IPS-NIHi7 (cell line): ENCODE measurements at regions not wholly inside any gene's neighbourhood (a gene's known extent, or its start where the extent isn't known, plus 50 kb on each side); places are given as distances from the start of the nearest gene placed in this dataset.

Source experiments
- DNase-seq: peaks from one replicate; pipeline ENCODE4 v3.0.0; 2012; ENCODE audit warnings: mixed read lengths; ENCODE audit errors: extremely low spot score

DNA sequence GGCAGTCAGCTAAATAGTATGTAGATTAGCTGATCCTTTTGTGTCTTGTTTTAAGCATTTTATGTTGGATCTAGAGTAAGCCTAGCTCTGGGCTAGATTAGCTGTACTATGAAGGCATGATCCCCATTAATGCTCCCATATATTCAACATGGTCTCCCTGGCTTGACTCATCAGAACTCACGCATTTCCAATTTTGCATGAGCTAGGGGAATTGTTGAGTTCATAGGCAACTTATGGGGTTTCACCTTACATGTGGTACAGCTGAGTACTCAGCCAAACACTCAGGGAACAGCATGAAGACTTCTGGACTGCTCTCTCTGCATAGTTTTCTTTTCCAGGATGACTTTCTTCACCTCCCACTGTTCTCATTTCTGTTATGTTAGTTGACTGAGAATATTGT, 248.2 kb downstream of the TMX3 start:
- no peak for DNase-seq

DNA sequence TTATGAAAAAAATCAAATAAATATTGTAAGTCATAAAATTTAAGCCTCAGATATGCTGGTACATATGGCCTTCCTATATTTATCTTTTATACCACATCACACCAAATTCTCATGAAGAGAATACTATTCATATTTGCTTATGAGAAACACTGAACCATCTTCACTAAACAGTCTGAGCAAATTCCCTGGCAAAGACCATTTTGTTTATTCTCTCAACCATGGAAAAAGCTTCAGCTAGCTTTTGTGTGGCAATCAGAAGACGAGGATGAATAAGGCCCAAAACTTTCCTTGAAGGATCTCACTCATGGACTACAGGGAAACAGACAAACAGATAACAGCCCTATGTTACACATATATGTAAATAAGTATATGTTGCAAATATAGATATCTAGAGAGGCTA, 252.1 kb downstream of the TMX3 start:
- no peak for DNase-seq

DNA sequence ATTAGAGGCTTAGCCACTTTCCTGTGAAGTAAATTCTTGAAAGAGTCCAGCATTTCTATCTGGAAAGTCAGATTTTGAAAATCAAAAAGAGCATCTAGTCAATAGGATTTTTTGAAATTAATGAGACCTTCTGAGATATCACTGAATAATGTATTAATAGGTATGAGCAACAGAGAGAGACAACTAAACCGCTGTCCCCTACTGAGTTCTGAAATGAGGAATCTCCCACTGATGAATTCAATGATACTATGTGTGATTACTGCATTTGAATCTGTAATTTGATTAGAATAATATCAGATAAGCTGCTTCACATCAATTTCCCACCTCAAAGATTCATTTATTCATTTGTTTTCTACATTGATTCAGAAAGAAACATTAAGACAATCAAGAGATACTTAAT, 252.8 kb downstream of the TMX3 start:
- DNase-seq, result no peak

DNA sequence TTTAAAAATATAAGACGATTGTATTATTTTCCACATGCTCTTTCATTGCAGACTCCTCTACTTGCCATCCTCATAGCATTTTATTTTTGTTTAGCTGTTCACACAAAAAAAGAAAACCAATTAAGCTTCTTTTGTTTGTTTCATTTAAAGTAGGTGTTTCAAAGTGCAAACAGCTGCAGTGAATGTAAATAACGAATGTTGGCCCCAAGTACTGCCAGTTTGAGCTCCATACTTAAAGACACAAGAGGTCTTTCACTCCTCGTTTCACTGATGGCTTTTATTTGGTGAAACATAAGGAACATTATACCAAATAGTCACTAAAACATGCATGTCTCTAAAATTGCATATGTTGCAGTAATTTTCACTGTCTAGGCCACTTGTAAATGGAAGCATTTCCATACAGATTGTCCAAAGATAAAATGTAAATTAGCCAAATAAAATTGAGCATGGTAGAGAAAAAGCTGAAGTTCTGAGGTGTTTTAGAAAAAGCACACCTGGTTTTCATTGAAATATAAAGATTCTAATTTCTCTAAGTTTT, 253.4 kb downstream of the TMX3 start:
- DNase-seq, result no peak

DNA sequence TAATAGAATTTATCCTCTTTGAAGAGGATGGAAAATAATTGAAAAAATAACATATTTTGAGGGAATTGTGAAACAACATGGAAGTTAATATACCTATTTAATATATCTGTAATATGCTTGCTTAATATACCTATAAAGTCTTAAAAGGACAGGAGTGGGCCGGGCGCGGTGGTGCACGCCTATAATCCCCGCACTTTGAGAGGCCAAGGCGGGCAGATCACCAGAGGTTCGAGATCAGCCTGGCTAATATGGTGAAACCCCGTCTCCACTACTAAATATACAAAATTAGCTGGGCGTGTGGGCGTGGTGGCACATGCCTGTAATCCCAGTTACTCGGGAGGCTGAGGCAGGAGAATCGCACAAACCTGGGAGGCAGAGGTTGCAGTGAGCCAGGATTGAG, 254.9 kb downstream of the TMX3 start:
- no peak for DNase-seq

DNA sequence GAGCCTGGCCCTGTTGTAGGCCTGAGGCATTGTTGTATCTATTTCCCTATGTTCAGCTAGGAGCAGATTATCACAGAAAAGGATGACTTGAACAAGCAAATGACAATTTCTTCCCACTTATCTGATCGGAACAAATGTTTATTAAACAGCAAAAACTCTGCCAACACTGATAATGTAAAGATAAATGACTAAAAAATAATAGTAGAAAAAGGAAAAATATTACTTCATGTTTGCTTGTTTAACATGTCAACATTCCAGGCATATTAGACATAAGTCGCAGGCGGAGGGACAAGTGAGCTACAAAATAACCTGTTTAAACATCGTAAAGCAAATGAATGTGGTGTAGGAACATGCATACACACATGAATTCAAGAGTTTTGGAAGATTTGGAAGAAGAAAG, 257.9 kb downstream of the TMX3 start:
- no peak for DNase-seq

DNA sequence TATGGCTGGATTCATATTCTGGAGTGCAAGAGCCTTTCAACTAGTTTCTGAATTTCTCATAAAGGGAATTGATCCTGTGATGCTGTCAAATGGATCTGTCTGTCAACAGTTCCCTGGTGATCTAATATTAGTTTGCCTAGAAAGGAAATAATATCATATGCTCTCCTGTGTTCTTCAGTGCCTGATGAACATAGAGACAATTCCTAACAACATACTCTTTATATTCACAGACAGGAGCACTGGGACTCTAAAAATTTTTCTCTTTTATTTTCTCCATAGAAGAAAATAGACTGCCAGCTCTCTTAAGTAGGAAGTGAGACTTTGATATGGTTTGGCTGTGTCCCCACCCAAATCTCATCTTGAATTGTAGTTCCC, 259.7 kb downstream of the TMX3 start:
- no peak for DNase-seq

DNA sequence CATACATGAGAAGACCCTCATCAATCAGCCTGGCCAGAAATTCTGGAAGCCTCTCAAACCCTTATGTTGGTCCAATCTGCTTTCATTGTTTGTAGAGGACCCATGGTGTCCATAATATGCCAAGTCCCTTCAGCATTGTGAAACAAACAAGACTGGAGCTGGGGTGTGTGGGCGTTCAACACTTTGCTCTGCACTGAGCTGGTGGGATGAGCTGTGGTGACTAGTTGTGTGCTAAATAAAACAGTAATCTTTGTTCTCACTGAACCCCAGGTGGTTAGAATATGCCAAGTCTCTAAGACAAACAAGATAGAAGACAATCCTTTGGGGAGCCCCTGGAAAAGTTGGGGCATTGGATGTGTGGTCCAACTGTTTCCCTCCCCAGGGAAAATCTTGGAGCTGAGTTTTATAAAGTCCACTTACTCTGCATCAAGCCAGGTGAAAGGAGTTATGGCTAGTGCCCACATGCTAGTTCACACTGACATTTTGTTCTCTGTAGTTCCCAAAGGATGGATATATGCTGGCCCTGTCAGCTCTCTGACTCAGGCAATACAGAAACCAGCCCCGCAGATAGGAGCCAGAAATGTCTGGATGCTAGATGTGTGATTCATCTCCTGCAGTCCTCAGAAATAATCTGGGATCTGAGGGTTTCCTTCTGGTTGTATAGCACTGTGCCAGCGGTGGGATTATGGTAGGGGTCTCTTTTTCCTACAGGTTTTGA, 260.2 kb downstream of the TMX3 start:
- DNase-seq, result no peak

DNA sequence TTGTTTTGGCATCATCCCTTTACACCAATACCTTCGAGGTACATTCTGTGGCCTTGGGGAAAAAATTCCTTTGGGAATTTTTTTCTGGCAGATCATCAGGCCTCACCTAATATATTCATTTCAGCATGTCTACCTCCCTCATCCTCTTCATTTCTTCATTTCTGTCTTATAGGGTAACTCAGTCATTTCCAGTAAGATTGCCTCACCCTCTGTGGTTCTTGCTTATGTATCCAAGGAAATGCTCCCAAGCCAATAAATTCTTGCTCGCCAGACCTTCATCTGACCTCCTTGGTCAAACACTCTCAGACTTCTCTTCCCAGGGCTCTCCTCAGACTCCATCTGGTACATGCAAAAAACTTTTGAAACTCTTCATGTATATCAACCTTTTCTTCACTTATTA, 265.6 kb downstream of the TMX3 start:
- DNase-seq, result no peak

DNA sequence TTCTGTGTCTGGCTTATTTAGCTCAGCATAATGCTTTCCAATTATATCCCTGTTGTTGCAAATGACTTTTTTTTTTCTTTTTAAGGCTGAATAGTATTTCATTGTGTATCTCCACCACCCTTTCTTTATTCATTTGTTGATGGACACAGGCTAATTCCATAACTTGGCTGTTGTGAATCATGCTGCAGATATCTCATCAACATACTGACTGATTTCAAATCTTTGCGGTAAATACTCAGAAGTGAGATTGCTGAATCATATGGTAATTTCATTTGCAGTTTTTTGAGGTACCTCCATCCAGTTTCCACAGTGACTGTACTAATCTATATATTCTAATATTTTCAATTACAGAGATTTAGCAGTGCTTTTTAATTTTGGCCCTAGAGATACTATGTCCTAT, 266.2 kb downstream of the TMX3 start:
- DNase-seq, result no peak

DNA sequence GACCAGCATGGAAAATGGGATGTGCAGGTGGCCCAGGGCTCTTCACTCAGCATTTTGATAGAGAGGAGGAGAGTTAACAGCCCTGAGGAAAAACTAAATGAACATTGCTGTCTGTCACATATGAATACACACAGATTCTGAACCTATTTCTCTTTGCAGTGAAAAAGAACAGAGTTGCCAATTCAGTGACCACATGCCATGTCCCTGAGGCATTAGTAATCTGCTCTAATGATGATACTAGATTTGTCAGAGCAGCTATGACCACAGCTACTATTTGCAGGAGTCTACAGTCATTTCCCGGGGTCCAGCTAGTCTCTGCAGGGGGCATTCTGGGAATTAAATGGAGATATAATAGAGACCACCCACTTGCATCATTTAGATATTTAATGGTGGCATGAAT, 267.6 kb downstream of the TMX3 start:
- DNase-seq, result no peak

DNA sequence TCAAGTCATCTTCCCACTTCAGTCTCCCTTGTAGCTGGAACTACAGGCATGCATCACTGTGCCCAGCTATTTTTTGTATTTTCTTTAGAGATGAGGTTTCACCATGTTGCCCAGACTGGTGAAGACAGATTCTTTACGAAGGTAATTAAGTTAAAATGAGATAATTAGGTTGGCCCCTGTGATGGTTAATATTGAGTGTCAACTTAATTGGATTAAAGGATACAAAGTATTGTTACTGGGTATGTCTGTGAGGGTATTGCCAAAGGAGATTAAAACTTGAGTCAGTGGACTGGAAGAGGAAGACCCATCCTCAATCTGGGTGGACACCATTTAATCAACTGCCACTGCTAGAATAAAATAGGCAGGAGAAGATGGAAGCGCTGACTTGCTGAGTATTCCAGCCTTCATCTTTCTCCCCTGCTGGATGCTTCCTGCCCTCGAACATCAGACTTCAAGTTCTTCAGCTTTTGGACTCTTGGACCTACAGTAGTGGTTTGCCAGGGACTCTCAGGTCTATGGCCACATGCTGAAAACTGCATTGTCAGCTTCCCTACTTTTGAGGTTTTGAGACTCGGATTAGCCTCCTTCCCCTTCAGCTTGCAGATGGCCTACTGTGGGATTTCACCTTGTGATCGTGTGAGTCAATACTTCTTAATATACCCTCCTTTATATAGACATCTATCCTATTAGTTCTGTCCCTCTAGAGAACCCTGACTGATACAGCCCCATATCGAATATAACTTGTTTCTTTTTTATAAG, 269.1 kb downstream of the TMX3 start:
- DNase-seq, result no peak

DNA sequence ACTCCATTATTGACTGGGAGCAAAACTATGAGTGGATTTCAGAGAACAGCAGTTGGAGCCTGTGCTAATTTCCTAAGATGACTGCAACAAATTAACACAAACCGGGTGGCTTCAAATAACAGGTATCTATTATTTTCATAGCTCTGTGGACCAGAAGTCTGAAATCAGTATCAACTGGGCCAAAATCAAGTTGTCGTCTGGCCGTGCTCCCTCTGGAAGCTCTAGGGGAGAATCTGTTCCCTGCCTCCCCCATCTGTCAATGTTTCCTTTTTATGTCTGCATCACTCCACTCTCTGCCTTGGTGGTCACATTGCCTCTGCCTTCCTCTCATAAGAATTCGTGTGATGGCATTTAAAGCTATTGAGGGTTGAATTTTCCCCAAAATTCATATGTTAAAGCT, 269.8 kb downstream of the TMX3 start:
- DNase-seq, result no peak

DNA sequence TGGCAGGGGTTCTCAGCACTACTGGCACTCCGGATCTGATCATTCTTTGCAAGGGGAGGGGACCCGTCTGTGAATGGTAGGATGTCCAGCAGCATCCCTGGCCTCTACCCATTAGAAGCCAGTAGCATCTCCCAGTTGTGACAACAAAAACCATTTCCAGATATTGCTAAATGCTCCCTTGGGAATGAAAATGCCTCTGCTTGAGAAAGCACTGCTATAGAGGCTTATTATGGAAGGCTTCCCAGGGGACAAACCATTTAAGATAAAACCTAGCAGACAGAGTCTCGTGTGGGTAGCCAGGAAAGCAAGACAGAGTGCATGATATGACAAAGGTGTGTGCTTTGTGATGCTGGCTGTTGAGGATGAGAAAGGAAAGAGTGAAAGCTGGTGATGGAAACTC, 273.7 kb downstream of the TMX3 start:
- no peak for DNase-seq

DNA sequence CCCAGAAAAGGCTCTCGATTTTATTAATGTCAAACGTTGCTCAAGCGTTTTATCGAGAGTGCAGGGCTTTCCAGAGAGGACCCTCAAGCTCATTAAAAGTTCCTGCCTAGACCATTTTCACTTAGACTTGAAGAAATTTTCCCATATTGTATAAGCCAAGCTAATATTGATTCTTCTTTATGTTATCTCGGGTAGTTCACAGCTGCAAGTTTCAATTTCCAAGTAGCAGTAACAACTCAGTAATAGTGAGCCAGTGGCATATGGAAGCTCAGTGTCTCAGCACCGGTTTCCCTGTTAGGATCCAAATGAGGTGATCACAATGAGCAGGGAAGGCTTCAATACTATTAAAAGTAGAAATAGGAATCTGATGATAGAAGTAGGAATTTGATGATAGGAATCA, 274.5 kb downstream of the TMX3 start:
- no peak for DNase-seq

DNA sequence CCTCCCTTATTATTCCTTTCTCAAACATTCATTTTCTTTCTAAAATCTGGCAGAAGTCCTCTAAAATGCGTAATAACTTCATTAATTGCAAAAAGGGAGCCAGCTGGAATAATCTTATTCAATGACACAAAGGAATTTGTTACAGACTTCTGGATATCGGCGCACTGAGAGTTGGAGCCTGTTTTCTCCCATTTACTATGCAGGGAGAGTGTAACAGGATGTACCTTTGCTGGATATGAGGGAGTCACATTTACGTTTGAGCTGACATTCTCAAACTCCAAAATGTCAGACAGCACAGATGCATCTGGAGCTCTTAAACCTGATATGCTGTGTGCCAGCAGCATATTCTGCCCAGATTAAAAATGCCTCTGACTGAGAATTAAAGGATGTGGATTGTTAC, 275.3 kb downstream of the TMX3 start:
- DNase-seq, result no peak

DNA sequence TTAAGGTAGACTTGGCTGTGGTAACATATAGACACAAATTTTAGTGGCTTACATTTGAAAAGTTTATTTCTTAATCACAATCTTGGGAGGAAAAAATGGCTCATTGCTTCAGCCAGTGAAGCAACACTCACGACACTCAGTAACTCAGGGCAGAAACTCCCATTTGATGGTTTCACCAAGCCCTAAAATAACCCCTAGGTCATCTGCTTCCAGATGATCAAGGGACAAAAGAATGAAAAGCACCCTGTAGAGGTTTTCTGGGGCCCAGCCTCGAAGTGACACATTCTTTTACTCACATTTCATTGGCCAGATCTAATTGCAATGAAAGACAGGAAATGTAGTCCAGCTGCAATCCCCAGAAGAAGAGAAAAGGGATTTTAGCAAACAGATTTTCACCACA, 275.9 kb downstream of the TMX3 start:
- DNase-seq, result peak; percentile 20

DNA sequence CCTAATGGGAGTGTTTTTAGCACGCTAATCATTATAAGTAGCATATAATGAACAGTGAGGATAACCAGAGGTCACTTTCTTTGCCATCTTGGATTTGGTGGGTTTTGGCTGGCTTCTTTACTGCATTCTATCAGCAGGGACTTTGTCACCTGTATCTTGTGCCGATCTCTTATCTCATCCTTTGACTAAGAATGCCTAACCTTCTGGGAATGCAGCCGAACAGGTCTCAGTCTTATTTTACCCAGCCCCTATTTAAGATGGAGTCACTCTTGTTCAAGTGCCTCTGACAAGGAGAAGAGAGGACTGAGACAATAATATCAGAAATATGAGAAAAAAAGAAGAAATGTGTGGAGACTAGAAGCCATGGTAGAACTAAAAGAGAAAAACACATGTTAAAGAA, 276.4 kb downstream of the TMX3 start:
- no peak for DNase-seq

DNA sequence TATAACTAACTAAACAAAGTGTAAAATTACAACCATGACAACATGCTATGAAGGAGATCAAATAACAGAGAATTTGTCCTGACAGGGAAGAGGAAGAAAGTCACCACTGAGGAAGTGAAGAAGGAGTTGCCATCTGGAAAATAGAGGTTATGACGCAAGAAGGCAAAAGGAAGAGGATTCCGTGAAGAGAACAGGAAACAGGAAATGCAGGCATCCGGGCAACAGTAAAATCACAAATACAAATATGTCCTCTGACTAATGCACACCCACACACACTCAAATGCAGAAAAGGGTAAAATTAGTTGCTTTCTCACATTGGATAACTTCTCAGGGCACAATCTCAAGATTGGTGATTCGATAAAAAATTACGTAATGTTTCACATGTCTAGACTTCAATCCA, 278.4 kb downstream of the TMX3 start:
- no peak for DNase-seq

DNA sequence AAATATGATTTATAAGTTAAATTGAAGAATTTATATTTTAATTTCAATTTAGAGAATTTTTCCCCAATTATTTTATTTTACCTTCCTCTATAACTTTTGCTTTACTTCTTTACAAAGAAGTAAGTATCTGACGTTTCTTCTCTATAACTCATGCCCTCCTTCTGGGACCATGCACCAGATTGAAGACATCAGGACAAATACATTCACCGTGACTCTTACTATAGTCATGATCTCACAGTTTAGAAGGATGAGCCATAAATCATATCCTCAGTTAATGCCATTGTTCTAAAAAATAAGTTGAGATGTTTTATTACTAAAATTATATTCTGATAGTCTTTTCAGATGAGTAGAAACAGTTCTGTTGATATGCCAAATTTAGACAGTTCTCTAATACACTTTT, 279.3 kb downstream of the TMX3 start:
- DNase-seq, result no peak

DNA sequence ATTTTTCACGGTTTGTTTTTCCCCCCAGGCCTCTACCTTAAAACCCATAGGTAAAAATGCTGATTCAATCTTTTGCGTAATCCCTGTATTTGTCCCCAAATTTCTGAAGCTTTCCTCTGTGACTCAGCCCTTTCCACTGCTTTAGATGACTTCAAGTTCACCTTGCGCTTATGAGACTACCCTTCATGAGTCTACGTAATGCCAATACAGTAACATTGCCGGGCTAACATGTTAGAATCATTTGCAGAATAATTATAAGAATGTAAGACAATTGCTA, 283.0 kb downstream of the TMX3 start:
- DNase-seq, result no peak

DNA sequence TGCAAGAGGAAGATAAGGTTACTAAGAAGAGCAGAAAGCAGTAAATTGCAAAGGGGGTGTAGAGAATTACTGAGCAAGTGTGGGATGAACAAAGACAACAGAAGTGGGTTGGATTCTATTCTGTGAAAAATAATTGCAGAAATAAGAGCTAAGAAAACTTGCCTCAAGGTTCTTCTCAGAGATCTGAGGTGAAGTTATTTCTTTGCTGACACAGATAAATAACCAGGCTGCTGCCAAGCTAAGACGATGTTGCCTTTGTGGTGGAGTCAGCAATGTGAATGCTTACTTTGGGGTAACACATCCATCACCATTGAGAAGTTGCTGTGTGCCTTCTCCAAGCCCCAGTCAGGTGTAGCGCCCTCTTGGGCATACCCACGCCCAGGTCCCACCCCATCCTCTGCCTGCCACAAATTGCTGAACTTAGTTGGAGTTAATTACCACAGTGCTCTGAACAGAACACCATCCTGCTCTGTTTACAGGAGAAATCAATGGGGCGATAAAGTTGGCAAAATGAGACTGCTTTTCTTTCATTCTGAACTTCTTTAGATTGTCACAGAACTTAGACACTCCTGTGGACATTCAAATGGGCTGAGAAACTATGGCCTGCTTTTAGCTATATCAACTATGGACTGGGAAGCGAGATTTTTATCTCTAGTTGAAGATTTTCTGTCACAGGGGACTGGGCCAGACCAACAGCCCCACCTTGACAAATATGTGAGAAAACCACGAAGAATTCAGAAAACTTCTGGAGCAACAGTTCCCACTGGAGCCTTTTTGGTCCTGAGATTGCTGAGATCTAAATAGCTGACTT, 283.6 kb downstream of the TMX3 start:
- DNase-seq, result no peak

DNA sequence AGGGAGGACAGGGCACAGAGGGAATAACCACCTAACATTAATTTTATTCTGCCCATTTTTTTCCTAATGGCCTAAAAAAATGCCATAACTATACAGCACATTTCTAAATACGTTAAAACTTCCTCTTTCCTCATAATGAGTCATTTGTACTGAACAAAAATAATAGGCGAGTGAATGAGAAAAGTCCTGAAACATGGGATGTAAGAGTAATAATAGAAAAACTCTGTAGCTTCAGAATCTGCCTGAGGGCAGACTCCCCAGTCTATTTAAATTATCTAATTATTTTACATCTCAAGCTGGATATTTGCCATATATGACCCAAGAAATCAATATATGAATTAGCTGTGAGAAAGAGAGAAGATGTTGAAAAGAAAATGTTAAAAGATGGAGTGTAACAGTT, 285.1 kb downstream of the TMX3 start:
- no peak for DNase-seq
